OCI-LY1 (cell line): ENCODE measurements at regions not wholly inside any gene's neighbourhood (a gene's known extent, or its start where the extent isn't known, plus 50 kb on each side); places are given as distances from the start of the nearest gene placed in this dataset.

Experiments used
- H2AFZ ChIP-seq: fragments of 200-600 bp; sonication (generic), shearing (Covaris generic); 2 replicates; pipeline ENCODE4 v1.6.0; 2014; ENCODE audit warnings: antibody characterized with exemption, mild to moderate bottlenecking, low read length
- H3F3A ChIP-seq: fragments of 200-600 bp; sonication (generic), shearing (Covaris generic); 2 replicates; pipeline ENCODE4 v1.6.0; 2014; ENCODE audit warnings: mild to moderate bottlenecking, antibody characterized with exemption, low read length, moderate library complexity; ENCODE audit not compliant: insufficient read depth
- H3K27ac ChIP-seq: fragments of 200-600 bp; sonication (generic); 2 replicates; pipeline ENCODE4 v1.5.1; 2014; ENCODE audit warnings: low read length, mixed run types, mild to moderate bottlenecking, low read depth; ENCODE audit not compliant: poor library complexity, severe bottlenecking
- H3K27me3 ChIP-seq: fragments of 200-600 bp; sonication (generic); 2 replicates; pipeline ENCODE4 v1.6.0; 2014; ENCODE audit warnings: antibody characterized with exemption, mild to moderate bottlenecking, low read length, moderate library complexity; ENCODE audit not compliant: insufficient read depth
- H3K36me3 ChIP-seq: fragments of 200-600 bp; sonication (generic); 2 replicates; pipeline ENCODE4 v1.6.1; 2014; ENCODE audit warnings: mild to moderate bottlenecking, antibody characterized with exemption, low read length, moderate library complexity, mixed read lengths; ENCODE audit not compliant: insufficient read depth
- H3K4me1 ChIP-seq: fragments of 200-600 bp; sonication (generic); 2 replicates; pipeline ENCODE4 v1.5.1; 2014; ENCODE audit warnings: mild to moderate bottlenecking, low read length, moderate library complexity; ENCODE audit not compliant: insufficient read depth, severe bottlenecking
- H3K4me2 ChIP-seq: fragments of 200-600 bp; sonication (generic), shearing (Covaris generic); 2 replicates; pipeline ENCODE4 v1.6.1; 2014; ENCODE audit warnings: low read length
- H3K4me3 ChIP-seq: fragments of 200-600 bp; sonication (generic); 2 replicates; pipeline ENCODE4 v1.5.1; 2014; ENCODE audit warnings: low read length, low read depth, mild to moderate bottlenecking, mixed read lengths; ENCODE audit not compliant: poor library complexity, severe bottlenecking
- H3K79me2 ChIP-seq: fragments of 200-600 bp; shearing (Covaris generic); 2 replicates; pipeline ENCODE4 v1.6.1; 2016; ENCODE audit warnings: mixed run types, low read length, mixed read lengths; ENCODE audit not compliant: insufficient read depth
- H3K9ac ChIP-seq: fragments of 200-600 bp; sonication (generic), shearing (Covaris generic); 2 replicates; pipeline ENCODE4 v1.6.1; 2014; ENCODE audit warnings: mild to moderate bottlenecking, low read length, mixed read lengths
- H3K9me2 ChIP-seq: fragments of 200-600 bp; sonication (generic), shearing (Covaris generic); 2 replicates; pipeline ENCODE4 v1.6.1; 2014; ENCODE audit warnings: low read depth, mild to moderate bottlenecking, low read length, mixed read lengths
- H3K9me3 ChIP-seq: fragments of 200-600 bp; shearing (Covaris generic); 2 replicates; pipeline ENCODE4 v1.6.1; 2014; ENCODE audit warnings: low read length, mixed read lengths
- H4K20me1 ChIP-seq: fragments of 200-600 bp; sonication (generic), shearing (Covaris generic); 2 replicates; pipeline ENCODE4 v1.6.0; 2016; ENCODE audit warnings: mild to moderate bottlenecking, low read length; ENCODE audit not compliant: insufficient read depth
- EZH2 ChIP-seq: fragments of 200-600 bp; sonication (generic), shearing (Covaris generic); IDR thresholded peaks from 2 replicates; pipeline ENCODE4 v1.8.0; 2017; ENCODE audit warnings: borderline replicate concordance, mixed run types, mild to moderate bottlenecking, antibody characterized with exemption, low read length, moderate library complexity, mixed read lengths
- TF ChIP-seq, protein P1 (sequence below): fragments of 200-600 bp; sonication (generic), shearing (Covaris generic); IDR thresholded peaks from 2 replicates; pipeline ENCODE4 v1.5.1; 2017; ENCODE audit warnings: mild to moderate bottlenecking, antibody characterized with exemption, low read length, moderate library complexity, mixed read lengths

DNA sequence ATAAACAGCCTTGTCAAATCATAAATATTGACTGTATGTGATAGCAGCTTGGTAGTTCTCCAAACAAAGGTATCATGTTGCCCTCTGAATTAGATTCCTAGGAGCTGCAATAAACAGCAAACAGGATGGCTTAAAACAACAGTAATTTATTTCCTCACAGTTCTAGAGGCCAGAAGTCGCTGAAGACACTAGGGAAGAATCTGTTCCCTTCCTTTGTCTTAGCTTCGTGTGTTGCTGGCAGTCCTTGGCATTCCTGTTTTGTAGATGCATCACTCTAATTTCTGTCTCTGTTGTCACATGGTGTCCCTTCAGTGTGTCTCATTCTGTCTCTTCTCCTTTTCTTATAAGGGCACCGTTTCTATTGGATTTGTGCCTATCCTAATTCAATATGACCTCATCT lies 679.3 kb downstream of the OTOL1 start:
- Histone ChIP-seq H3K4me2 (no peak overlapping the region), H3K9me2 (no peaks in the 10 kb centered on the region), H3K4me1 (no peaks in the 10 kb centered on the region), H3K27ac (no peak overlapping the region), H3K4me3 (no peak overlapping the region), H4K20me1 (no peaks in the 10 kb centered on the region), H3K9me3 (no peaks in the 10 kb centered on the region), H3K9ac (no peak overlapping the region), H3K79me2 (no peaks in the 10 kb centered on the region), H2AFZ (no peak overlapping the region), H3K36me3 (no peaks in the 10 kb centered on the region), H3F3A (no peaks in the 10 kb centered on the region), H3K27me3 (no peaks in the 10 kb centered on the region)
- TF ChIP-seq, protein P1, sequence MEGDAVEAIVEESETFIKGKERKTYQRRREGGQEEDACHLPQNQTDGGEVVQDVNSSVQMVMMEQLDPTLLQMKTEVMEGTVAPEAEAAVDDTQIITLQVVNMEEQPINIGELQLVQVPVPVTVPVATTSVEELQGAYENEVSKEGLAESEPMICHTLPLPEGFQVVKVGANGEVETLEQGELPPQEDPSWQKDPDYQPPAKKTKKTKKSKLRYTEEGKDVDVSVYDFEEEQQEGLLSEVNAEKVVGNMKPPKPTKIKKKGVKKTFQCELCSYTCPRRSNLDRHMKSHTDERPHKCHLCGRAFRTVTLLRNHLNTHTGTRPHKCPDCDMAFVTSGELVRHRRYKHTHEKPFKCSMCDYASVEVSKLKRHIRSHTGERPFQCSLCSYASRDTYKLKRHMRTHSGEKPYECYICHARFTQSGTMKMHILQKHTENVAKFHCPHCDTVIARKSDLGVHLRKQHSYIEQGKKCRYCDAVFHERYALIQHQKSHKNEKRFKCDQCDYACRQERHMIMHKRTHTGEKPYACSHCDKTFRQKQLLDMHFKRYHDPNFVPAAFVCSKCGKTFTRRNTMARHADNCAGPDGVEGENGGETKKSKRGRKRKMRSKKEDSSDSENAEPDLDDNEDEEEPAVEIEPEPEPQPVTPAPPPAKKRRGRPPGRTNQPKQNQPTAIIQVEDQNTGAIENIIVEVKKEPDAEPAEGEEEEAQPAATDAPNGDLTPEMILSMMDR: no peak
- no peak for TF ChIP-seq EZH2

DNA sequence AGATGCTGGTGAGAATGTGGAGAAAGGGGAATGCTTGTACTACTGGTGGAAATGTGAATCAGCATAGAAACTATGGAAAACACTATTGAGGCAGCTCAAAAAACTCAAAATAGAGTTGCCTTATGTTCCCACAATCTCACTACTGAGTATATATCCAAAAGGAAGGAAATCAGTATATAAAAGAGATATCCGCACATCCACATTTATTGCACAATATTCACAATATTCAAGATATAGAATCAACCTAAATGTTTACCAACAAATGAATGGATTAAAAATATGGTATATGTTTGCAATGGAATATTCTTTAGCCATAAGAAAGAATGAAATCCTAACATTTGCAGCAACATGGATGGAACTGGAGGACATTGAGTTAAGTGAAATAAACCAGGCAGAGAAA lies 686.8 kb downstream of the OTOL1 start:
- Histone ChIP-seq H4K20me1 (no peaks in the 10 kb centered on the region), H3K9me3 (no peaks in the 10 kb centered on the region), H3F3A (no peaks in the 10 kb centered on the region), H2AFZ (no peak overlapping the region), H3K27me3 (no peaks in the 10 kb centered on the region), H3K4me1 (no peaks in the 10 kb centered on the region), H3K9me2 (no peaks in the 10 kb centered on the region), H3K4me3 (no peak overlapping the region), H3K79me2 (no peaks in the 10 kb centered on the region), H3K9ac (no peak overlapping the region), H3K27ac (no peak overlapping the region), H3K36me3 (no peaks in the 10 kb centered on the region), H3K4me2 (no peak overlapping the region)
- no peak for TF ChIP-seq EZH2
- TF ChIP-seq, protein P1: no peak

DNA sequence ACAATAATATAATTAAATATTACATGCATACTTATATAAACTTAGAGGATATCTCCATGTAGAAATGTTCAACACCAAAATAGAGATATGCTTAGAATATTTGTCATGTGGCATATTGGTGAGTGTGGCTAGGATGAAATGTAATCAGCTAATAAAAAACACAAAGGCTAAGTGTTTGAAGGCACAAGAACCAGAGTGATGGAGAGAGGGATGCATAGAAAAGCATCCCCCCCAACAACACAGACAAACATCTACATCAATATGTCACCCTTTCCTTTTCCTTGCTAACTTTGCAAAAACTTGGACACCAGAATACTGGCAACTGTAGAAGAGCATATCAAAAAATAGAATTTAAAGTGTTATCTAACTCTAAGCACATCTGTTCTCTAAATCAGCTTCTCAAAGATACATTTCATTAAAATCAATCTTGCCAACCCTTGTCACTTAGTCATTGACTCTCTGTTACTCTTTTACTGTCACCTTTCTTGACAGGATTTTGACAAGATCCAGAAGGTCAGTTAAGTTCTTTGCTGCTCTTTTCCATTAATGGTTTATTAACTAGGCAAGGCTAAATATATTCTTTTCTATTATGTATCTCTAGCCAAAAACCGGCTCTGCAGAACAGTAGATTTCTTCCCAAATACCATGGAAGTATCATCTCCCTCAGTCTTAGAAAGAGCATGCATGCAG lies 695.9 kb downstream of the OTOL1 start:
- Histone ChIP-seq H3K27ac (no peak overlapping the region), H3K9me2 (no peaks in the 10 kb centered on the region), H3K4me1 (no peaks in the 10 kb centered on the region), H3K27me3 (no peaks in the 10 kb centered on the region), H3K9me3 (no peaks in the 10 kb centered on the region), H2AFZ (no peak overlapping the region), H3K79me2 (no peaks in the 10 kb centered on the region), H3K36me3 (no peaks in the 10 kb centered on the region), H3F3A (no peaks in the 10 kb centered on the region), H3K4me3 (no peak overlapping the region), H3K4me2 (no peak overlapping the region), H3K9ac (no peak overlapping the region), H4K20me1 (no peaks in the 10 kb centered on the region)
- TF ChIP-seq, protein P1: no peak
- TF ChIP-seq EZH2: no peak
